ENCODE measurements at regions not wholly inside any gene's neighbourhood (a gene's known extent, or its start where the extent isn't known, plus 50 kb on each side); places are given as distances from the start of the nearest gene placed in this dataset.
"Not testable (repeated sequence)": the region's sequence is repeated elsewhere in the genome, so short reads cannot be mapped to it uniquely, and the experiment has no call there.

- H3K36me3 Mint-ChIP-seq (ENCODE audit: low read depth), result no peaks in the 10 kb centered on the region
- H3K4me3 Mint-ChIP-seq, result no peak overlapping the region
- H3K27me3 Mint-ChIP-seq (ENCODE audit: low read depth), result peaks cover 6% of the 10 kb centered on the region
- intact Hi-C loops (cut with micrococcal nuclease), result no loop called here
- no peak for DNase-seq
- H3K9me3 Mint-ChIP-seq, result no peaks in the 10 kb centered on the region
- no peaks in the 10 kb centered on the region for H3K4me1 Mint-ChIP-seq (ENCODE audit: low read depth)
- H3K27ac Mint-ChIP-seq, result no peak overlapping the region
- CTCF ChIA-PET, result interaction anchor here (1.2 kb wide), 1 partner anchor 9 kb away, joined by 3 read pairs; no protein-coding TSS in a partner anchor
These were observed 286.0 kb downstream of the ADGRL2 start for GRCh38 chr1:82086739-82087138.

- H3K9me3 Mint-ChIP-seq, result no peaks in the 10 kb centered on the region
These were observed 278.9 kb downstream of the ADGRL2 start for GRCh38 chr1:82079607-82080006.

DNA sequence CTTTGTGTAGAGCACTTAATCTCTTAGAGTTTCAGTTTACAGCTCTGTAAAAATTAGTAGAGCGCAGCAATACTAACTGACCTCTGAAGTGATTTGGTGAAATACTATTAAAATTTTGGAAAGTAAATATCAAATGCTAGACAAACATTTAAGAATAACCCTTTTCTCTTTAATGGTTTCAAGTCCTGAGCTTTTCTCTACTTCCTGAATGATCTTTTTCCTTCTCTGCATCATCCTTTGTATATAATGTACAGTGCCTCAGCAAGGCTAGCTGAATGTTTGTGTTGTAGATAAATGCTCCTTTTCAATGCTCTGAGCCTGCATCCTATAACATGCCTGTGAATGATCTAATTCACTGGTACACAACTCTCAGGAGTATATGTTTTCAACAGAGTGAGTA is 272.9 kb downstream of the ADGRL2 start:
- Mint-ChIP-seq H3K9me3 (no peaks in the 10 kb centered on the region), H3K36me3 (ENCODE audit: low read depth) (no peaks in the 10 kb centered on the region), H3K4me3 (no peak overlapping the region), H3K27ac (no peak overlapping the region), H3K4me1 (ENCODE audit: low read depth) (no peaks in the 10 kb centered on the region), H3K27me3 (ENCODE audit: low read depth) (no peaks in the 10 kb centered on the region)
- CTCF ChIA-PET, result no interaction called here
- no peak for DNase-seq
- intact Hi-C loops (cut with micrococcal nuclease), result no loop called here

More at GRCh38 chr1:82079607-82080006, 278.9 kb downstream of the ADGRL2 start:
- Mint-ChIP-seq H3K4me1 (ENCODE audit: low read depth) (no peaks in the 10 kb centered on the region), H3K36me3 (ENCODE audit: low read depth) (no peaks in the 10 kb centered on the region), H3K27me3 (ENCODE audit: low read depth) (peaks cover 6% of the 10 kb centered on the region), H3K4me3 (no peak overlapping the region), H3K27ac (no peak overlapping the region)
- CTCF ChIA-PET, result no interaction called here
- intact Hi-C loops (cut with micrococcal nuclease), result no loop called here
- no peak for DNase-seq

GRCh38 chr1:82073071-82073470 is 272.3 kb downstream of the ADGRL2 start:
- Mint-ChIP-seq H3K4me3 (no peak overlapping the region), H3K4me1 (ENCODE audit: low read depth) (no peaks in the 10 kb centered on the region), H3K9me3 (no peaks in the 10 kb centered on the region), H3K36me3 (ENCODE audit: low read depth) (no peaks in the 10 kb centered on the region), H3K27ac (no peak overlapping the region), H3K27me3 (ENCODE audit: low read depth) (no peaks in the 10 kb centered on the region)
- DNase-seq, result no peak
- intact Hi-C loops (cut with micrococcal nuclease), result no loop called here
- CTCF ChIA-PET, result no interaction called here

GRCh38 chr1:82065916-82066315 is 265.2 kb downstream of the ADGRL2 start:
- DNase-seq, result no peak
- Mint-ChIP-seq H3K9me3 (no peaks in the 10 kb centered on the region), H3K36me3 (ENCODE audit: low read depth) (no peaks in the 10 kb centered on the region), H3K27ac (no peak overlapping the region), H3K4me3 (no peak overlapping the region), H3K27me3 (ENCODE audit: low read depth) (no peaks in the 10 kb centered on the region), H3K4me1 (ENCODE audit: low read depth) (no peaks in the 10 kb centered on the region)
- CTCF ChIA-PET, result no interaction called here
- intact Hi-C loops (cut with micrococcal nuclease), result no loop called here

GRCh38 chr1:82064691-82065090 is 264.0 kb downstream of the ADGRL2 start:
- no peak overlapping the region for H3K4me3 Mint-ChIP-seq
- H3K4me1 Mint-ChIP-seq (ENCODE audit: low read depth), result no peaks in the 10 kb centered on the region
- DNase-seq, result no peak
- intact Hi-C loops (cut with micrococcal nuclease), result no loop called here
- no peaks in the 10 kb centered on the region for H3K27me3 Mint-ChIP-seq (ENCODE audit: low read depth)
- H3K9me3 Mint-ChIP-seq, result no peaks in the 10 kb centered on the region
- H3K27ac Mint-ChIP-seq, result no peak overlapping the region
- no peaks in the 10 kb centered on the region for H3K36me3 Mint-ChIP-seq (ENCODE audit: low read depth)
- CTCF ChIA-PET, result no interaction called here

- DNase-seq, result no peak
- Mint-ChIP-seq H3K27ac (no peak overlapping the region), H3K36me3 (ENCODE audit: low read depth) (no peaks in the 10 kb centered on the region), H3K27me3 (ENCODE audit: low read depth) (no peaks in the 10 kb centered on the region), H3K4me3 (no peak overlapping the region), H3K4me1 (ENCODE audit: low read depth) (no peaks in the 10 kb centered on the region), H3K9me3 (no peaks in the 10 kb centered on the region)
- CTCF ChIA-PET, result interaction anchor here (0.6 kb wide), 1 partner anchor 207 kb away, joined by 3 read pairs; no protein-coding TSS in a partner anchor
- intact Hi-C loops (cut with micrococcal nuclease), result no loop called here
These were observed 261.5 kb downstream of the ADGRL2 start for GRCh38 chr1:82062206-82062605.

- Mint-ChIP-seq H3K27me3 (ENCODE audit: low read depth) (no peaks in the 10 kb centered on the region), H3K4me3 (no peak overlapping the region), H3K4me1 (ENCODE audit: low read depth) (no peaks in the 10 kb centered on the region), H3K27ac (no peak overlapping the region), H3K36me3 (ENCODE audit: low read depth) (no peaks in the 10 kb centered on the region), H3K9me3 (peaks cover 5% of the 10 kb centered on the region)
- intact Hi-C loops (cut with micrococcal nuclease), result no loop called here
- no peak for DNase-seq
- CTCF ChIA-PET, result interaction anchor here (0.7 kb wide), 1 partner anchor 18 kb away, joined by 3 read pairs; no protein-coding TSS in a partner anchor
These were observed 259.2 kb downstream of the ADGRL2 start for GRCh38 chr1:82059959-82060358.

GRCh38 chr1:82057011-82057410 is 256.3 kb downstream of the ADGRL2 start:
- no peaks in the 10 kb centered on the region for H3K27me3 Mint-ChIP-seq (ENCODE audit: low read depth)
- H3K36me3 Mint-ChIP-seq (ENCODE audit: low read depth), result no peaks in the 10 kb centered on the region
- no peaks in the 10 kb centered on the region for H3K4me1 Mint-ChIP-seq (ENCODE audit: low read depth)
- DNase-seq, result no peak
- H3K27ac Mint-ChIP-seq, result no peak overlapping the region
- intact Hi-C loops (cut with micrococcal nuclease), result no loop called here
- H3K9me3 Mint-ChIP-seq, result peaks cover 5% of the 10 kb centered on the region
- CTCF ChIA-PET, result no interaction called here
- H3K4me3 Mint-ChIP-seq, result no peak overlapping the region

DNA sequence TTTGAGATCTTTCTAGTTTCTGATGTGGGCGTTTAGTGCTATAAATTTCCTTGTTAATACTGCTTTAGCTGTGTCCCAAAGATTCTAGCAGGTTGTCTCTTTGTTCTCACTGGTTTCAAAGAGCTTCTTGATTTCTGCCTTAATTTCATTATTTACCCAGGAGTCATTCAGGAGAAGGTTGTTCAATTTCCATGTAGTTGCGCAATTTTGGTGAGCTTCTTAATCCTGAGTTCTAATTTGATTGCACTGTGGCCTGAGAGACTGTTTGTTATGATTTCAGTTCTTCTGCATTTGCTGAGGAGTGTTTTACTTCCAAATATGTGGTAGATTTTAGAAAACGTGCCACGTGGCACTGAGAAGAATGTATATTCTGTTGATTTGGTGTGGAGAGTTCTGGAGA is 254.6 kb downstream of the ADGRL2 start:
- CTCF ChIA-PET; intact Hi-C loops (cut with micrococcal nuclease): not testable (repeated sequence)

DNA sequence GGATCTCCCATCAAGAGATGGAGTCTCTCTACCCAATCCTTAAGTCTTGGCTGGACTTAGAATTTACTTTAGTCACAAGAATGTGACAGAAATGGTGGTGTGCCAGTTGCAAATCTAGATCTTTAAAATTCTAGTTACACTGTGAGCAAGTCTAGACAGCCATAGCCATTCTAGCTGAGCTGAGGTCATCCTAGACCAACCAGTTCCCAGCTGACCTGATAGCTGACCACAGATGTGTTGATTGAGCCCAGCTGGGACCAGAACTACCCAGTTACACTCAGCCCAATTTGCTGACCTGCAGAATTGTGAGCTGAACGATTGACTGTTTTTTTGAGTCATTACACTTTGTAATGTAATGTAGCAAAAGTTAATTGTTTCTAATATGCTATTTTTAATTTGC is 251.8 kb downstream of the ADGRL2 start:
- intact Hi-C loops (cut with micrococcal nuclease), result no loop called here
- DNase-seq, result no peak
- Mint-ChIP-seq H3K27ac (no peak overlapping the region), H3K4me1 (ENCODE audit: low read depth) (no peaks in the 10 kb centered on the region), H3K36me3 (ENCODE audit: low read depth) (no peaks in the 10 kb centered on the region), H3K27me3 (ENCODE audit: low read depth) (no peaks in the 10 kb centered on the region), H3K9me3 (peaks cover 5% of the 10 kb centered on the region), H3K4me3 (no peak overlapping the region)
- CTCF ChIA-PET, result no interaction called here

More for the DNA sequence above, 254.6 kb downstream of the ADGRL2 start:
- H3K4me1 Mint-ChIP-seq (ENCODE audit: low read depth); H3K27ac Mint-ChIP-seq; H3K27me3 Mint-ChIP-seq (ENCODE audit: low read depth); DNase-seq; H3K36me3 Mint-ChIP-seq (ENCODE audit: low read depth); H3K4me3 Mint-ChIP-seq; H3K9me3 Mint-ChIP-seq: not testable (repeated sequence)

- CTCF ChIA-PET, result no interaction called here
- Mint-ChIP-seq H3K4me1 (ENCODE audit: low read depth) (no peaks in the 10 kb centered on the region), H3K4me3 (no peak overlapping the region), H3K9me3 (no peaks in the 10 kb centered on the region), H3K36me3 (ENCODE audit: low read depth) (no peaks in the 10 kb centered on the region), H3K27me3 (ENCODE audit: low read depth) (no peaks in the 10 kb centered on the region), H3K27ac (no peak overlapping the region)
- DNase-seq, result no peak
- intact Hi-C loops (cut with micrococcal nuclease), result no loop called here
These were observed 247.9 kb downstream of the ADGRL2 start for GRCh38 chr1:82048596-82048995.

GRCh38 chr1:82045221-82045620 is 244.5 kb downstream of the ADGRL2 start:
- Mint-ChIP-seq H3K27me3 (ENCODE audit: low read depth) (peaks cover 13% of the 10 kb centered on the region), H3K36me3 (ENCODE audit: low read depth) (no peaks in the 10 kb centered on the region), H3K9me3 (no peaks in the 10 kb centered on the region), H3K4me3 (no peak overlapping the region), H3K4me1 (ENCODE audit: low read depth) (no peaks in the 10 kb centered on the region), H3K27ac (no peak overlapping the region)
- CTCF ChIA-PET, result no interaction called here
- DNase-seq, result no peak
- intact Hi-C loops (cut with micrococcal nuclease), result no loop called here

GRCh38 chr1:82044536-82044935 is 243.8 kb downstream of the ADGRL2 start:
- CTCF ChIA-PET, result no interaction called here
- no peaks in the 10 kb centered on the region for H3K9me3 Mint-ChIP-seq
- H3K4me1 Mint-ChIP-seq (ENCODE audit: low read depth), result no peaks in the 10 kb centered on the region
- H3K27me3 Mint-ChIP-seq (ENCODE audit: low read depth), result peaks cover 13% of the 10 kb centered on the region
- intact Hi-C loops (cut with micrococcal nuclease), result no loop called here
- no peak for DNase-seq
- no peaks in the 10 kb centered on the region for H3K36me3 Mint-ChIP-seq (ENCODE audit: low read depth)
- no peak overlapping the region for H3K27ac Mint-ChIP-seq
- H3K4me3 Mint-ChIP-seq, result no peak overlapping the region
